OCI-LY1 (cell line): ENCODE measurements at regions not wholly inside any gene's neighbourhood (a gene's known extent, or its start where the extent isn't known, plus 50 kb on each side); places are given as distances from the start of the nearest gene placed in this dataset.

Experiments
- H2AFZ ChIP-seq: fragments of 200-600 bp; sonication (generic), shearing (Covaris generic); 2 replicates; pipeline ENCODE4 v1.6.0; 2014; ENCODE audit warnings: antibody characterized with exemption, mild to moderate bottlenecking, low read length
- H3F3A ChIP-seq: fragments of 200-600 bp; sonication (generic), shearing (Covaris generic); 2 replicates; pipeline ENCODE4 v1.6.0; 2014; ENCODE audit warnings: mild to moderate bottlenecking, antibody characterized with exemption, low read length, moderate library complexity; ENCODE audit not compliant: insufficient read depth
- H3K27ac ChIP-seq: fragments of 200-600 bp; sonication (generic); 2 replicates; pipeline ENCODE4 v1.5.1; 2014; ENCODE audit warnings: low read length, mixed run types, mild to moderate bottlenecking, low read depth; ENCODE audit not compliant: poor library complexity, severe bottlenecking
- H3K27me3 ChIP-seq: fragments of 200-600 bp; sonication (generic); 2 replicates; pipeline ENCODE4 v1.6.0; 2014; ENCODE audit warnings: antibody characterized with exemption, mild to moderate bottlenecking, low read length, moderate library complexity; ENCODE audit not compliant: insufficient read depth
- H3K36me3 ChIP-seq: fragments of 200-600 bp; sonication (generic); 2 replicates; pipeline ENCODE4 v1.6.1; 2014; ENCODE audit warnings: mild to moderate bottlenecking, antibody characterized with exemption, low read length, moderate library complexity, mixed read lengths; ENCODE audit not compliant: insufficient read depth
- H3K4me1 ChIP-seq: fragments of 200-600 bp; sonication (generic); 2 replicates; pipeline ENCODE4 v1.5.1; 2014; ENCODE audit warnings: mild to moderate bottlenecking, low read length, moderate library complexity; ENCODE audit not compliant: insufficient read depth, severe bottlenecking
- H3K4me2 ChIP-seq: fragments of 200-600 bp; sonication (generic), shearing (Covaris generic); 2 replicates; pipeline ENCODE4 v1.6.1; 2014; ENCODE audit warnings: low read length
- H3K4me3 ChIP-seq: fragments of 200-600 bp; sonication (generic); 2 replicates; pipeline ENCODE4 v1.5.1; 2014; ENCODE audit warnings: low read length, low read depth, mild to moderate bottlenecking, mixed read lengths; ENCODE audit not compliant: poor library complexity, severe bottlenecking
- H3K79me2 ChIP-seq: fragments of 200-600 bp; shearing (Covaris generic); 2 replicates; pipeline ENCODE4 v1.6.1; 2016; ENCODE audit warnings: mixed run types, low read length, mixed read lengths; ENCODE audit not compliant: insufficient read depth
- H3K9ac ChIP-seq: fragments of 200-600 bp; sonication (generic), shearing (Covaris generic); 2 replicates; pipeline ENCODE4 v1.6.1; 2014; ENCODE audit warnings: mild to moderate bottlenecking, low read length, mixed read lengths
- H3K9me2 ChIP-seq: fragments of 200-600 bp; sonication (generic), shearing (Covaris generic); 2 replicates; pipeline ENCODE4 v1.6.1; 2014; ENCODE audit warnings: low read depth, mild to moderate bottlenecking, low read length, mixed read lengths
- H3K9me3 ChIP-seq: fragments of 200-600 bp; shearing (Covaris generic); 2 replicates; pipeline ENCODE4 v1.6.1; 2014; ENCODE audit warnings: low read length, mixed read lengths
- H4K20me1 ChIP-seq: fragments of 200-600 bp; sonication (generic), shearing (Covaris generic); 2 replicates; pipeline ENCODE4 v1.6.0; 2016; ENCODE audit warnings: mild to moderate bottlenecking, low read length; ENCODE audit not compliant: insufficient read depth
- CTCF ChIP-seq: fragments of 200-600 bp; sonication (generic), shearing (Covaris generic); IDR thresholded peaks from 2 replicates; pipeline ENCODE4 v1.5.1; 2017; ENCODE audit warnings: mild to moderate bottlenecking, antibody characterized with exemption, low read length, moderate library complexity, mixed read lengths
- EZH2 ChIP-seq: fragments of 200-600 bp; sonication (generic), shearing (Covaris generic); IDR thresholded peaks from 2 replicates; pipeline ENCODE4 v1.8.0; 2017; ENCODE audit warnings: borderline replicate concordance, mixed run types, mild to moderate bottlenecking, antibody characterized with exemption, low read length, moderate library complexity, mixed read lengths

- no peaks in the 10 kb centered on the region for H3K79me2 ChIP-seq
- H3K9me3 ChIP-seq = no peaks in the 10 kb centered on the region
- no peak overlapping the region for H3K4me2 ChIP-seq
- no peaks in the 10 kb centered on the region for H4K20me1 ChIP-seq
- H3K9me2 ChIP-seq = no peaks in the 10 kb centered on the region
- TF ChIP-seq EZH2 (no peak), CTCF (no peak)
- no peak overlapping the region for H3K4me3 ChIP-seq
- no peaks in the 10 kb centered on the region for H3K36me3 ChIP-seq
- no peak overlapping the region for H3K27ac ChIP-seq
- no peak overlapping the region for H2AFZ ChIP-seq
- H3K9ac ChIP-seq = no peak overlapping the region
- no peaks in the 10 kb centered on the region for H3K27me3 ChIP-seq
- H3F3A ChIP-seq = no peaks in the 10 kb centered on the region
- no peaks in the 10 kb centered on the region for H3K4me1 ChIP-seq
Measured at GRCh38 chr16:80230328-80231120, 310.3 kb upstream of the DYNLRB2 start.

- no peak overlapping the region for H3K4me3 ChIP-seq
- H3K9me2 ChIP-seq = no peaks in the 10 kb centered on the region
- no peaks in the 10 kb centered on the region for H3K27me3 ChIP-seq
- TF ChIP-seq CTCF (no peak), EZH2 (no peak)
- H3K4me2 ChIP-seq = no peak overlapping the region
- H3K27ac ChIP-seq = no peak overlapping the region
- no peaks in the 10 kb centered on the region for H3K4me1 ChIP-seq
- no peaks in the 10 kb centered on the region for H3K9me3 ChIP-seq
- H2AFZ ChIP-seq = no peak overlapping the region
- no peaks in the 10 kb centered on the region for H4K20me1 ChIP-seq
- no peaks in the 10 kb centered on the region for H3K79me2 ChIP-seq
- no peaks in the 10 kb centered on the region for H3K36me3 ChIP-seq
- no peak overlapping the region for H3K9ac ChIP-seq
- no peaks in the 10 kb centered on the region for H3F3A ChIP-seq
Measured at GRCh38 chr16:80226499-80226898, 314.3 kb upstream of the DYNLRB2 start.

- Histone ChIP-seq H3K9me3 (no peaks in the 10 kb centered on the region), H3K79me2 (no peaks in the 10 kb centered on the region), H3K9me2 (no peaks in the 10 kb centered on the region), H3K9ac (no peak overlapping the region), H3K27me3 (no peaks in the 10 kb centered on the region), H3K4me3 (no peak overlapping the region), H3K36me3 (no peaks in the 10 kb centered on the region), H2AFZ (no peak overlapping the region), H3K27ac (no peak overlapping the region), H3K4me1 (no peaks in the 10 kb centered on the region), H3F3A (no peaks in the 10 kb centered on the region), H4K20me1 (no peaks in the 10 kb centered on the region), H3K4me2 (no peak overlapping the region)
- TF ChIP-seq CTCF (no peak), EZH2 (no peak)
Measured at GRCh38 chr16:80210787-80211186, 330.0 kb upstream of the DYNLRB2 start.
